AG04450 (cell line): ENCODE measurements at regions not wholly inside any gene's neighbourhood (a gene's known extent, or its start where the extent isn't known, plus 50 kb on each side); places are given as distances from the start of the nearest gene placed in this dataset.

Experiments
- CTCF ChIA-PET: fragments of 300-600, 350-600 bp; formaldehyde crosslinking; extraction: SDS; loops from one replicate; lab custom pipeline; 2022; ENCODE audit warnings: antibody characterized with exemption, inconsistent platforms; lab: Charles Lee
- POLR2A ChIA-PET: fragments of 350-600 bp; formaldehyde crosslinking; extraction: SDS; loops from one replicate; lab custom pipeline; 2021; ENCODE audit warnings: antibody characterized with exemption, inconsistent platforms; lab: Yijun Ruan, JAX
- DNase-seq: peaks from one replicate; pipeline ENCODE4 v3.0.0-alpha.2; 2011; ENCODE audit warnings: low read depth, low spot score
- H3K27ac ChIP-seq: one replicate; pipeline ENCODE4 v1.5.1; 2012; ENCODE audit warnings: low read depth, low read length, control low read depth
- H3K27me3 ChIP-seq: one replicate; pipeline ENCODE4 v1.6.0; 2012; ENCODE audit warnings: low read length; ENCODE audit not compliant: control insufficient read depth, insufficient read depth
- H3K4me3 ChIP-seq: 2 replicates; pipeline ENCODE4 v1.5.1; 2011; ENCODE audit warnings: mild to moderate bottlenecking, low read depth, low read length, control low read depth
- H3K9me3 ChIP-seq: 2 replicates; pipeline ENCODE4 v1.5.1; 2012; ENCODE audit warnings: low read length; ENCODE audit not compliant: control insufficient read depth, insufficient read depth
- TF ChIP-seq, protein P1 (sequence below): IDR thresholded peaks from 2 replicates; pipeline ENCODE4 v1.5.1; 2011; ENCODE audit warnings: low read depth, low read length, control low read depth, inconsistent platforms

DNA sequence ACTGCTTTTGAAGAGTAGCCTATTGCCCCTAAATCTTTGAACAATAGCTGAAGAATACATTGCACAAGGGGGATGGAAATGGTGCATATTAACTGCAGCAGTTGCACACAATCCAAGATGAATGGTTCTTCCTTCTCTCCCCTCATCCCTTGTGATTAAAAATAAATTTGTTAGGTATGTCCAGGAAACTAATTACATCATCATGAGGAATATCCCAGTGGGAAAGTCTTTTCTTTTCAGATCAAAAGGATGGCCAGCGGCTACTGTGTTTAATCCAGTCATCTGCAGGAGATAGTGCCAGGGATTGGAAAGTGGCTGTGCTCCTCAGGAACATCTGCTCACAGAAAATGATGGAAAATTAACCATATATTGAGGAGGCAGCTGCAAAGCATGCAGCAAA, 508.4 kb upstream of the SEMA6A start:
- no peak for DNase-seq
- no peaks in the 10 kb centered on the region for H3K27me3 ChIP-seq
- TF ChIP-seq, protein P1, sequence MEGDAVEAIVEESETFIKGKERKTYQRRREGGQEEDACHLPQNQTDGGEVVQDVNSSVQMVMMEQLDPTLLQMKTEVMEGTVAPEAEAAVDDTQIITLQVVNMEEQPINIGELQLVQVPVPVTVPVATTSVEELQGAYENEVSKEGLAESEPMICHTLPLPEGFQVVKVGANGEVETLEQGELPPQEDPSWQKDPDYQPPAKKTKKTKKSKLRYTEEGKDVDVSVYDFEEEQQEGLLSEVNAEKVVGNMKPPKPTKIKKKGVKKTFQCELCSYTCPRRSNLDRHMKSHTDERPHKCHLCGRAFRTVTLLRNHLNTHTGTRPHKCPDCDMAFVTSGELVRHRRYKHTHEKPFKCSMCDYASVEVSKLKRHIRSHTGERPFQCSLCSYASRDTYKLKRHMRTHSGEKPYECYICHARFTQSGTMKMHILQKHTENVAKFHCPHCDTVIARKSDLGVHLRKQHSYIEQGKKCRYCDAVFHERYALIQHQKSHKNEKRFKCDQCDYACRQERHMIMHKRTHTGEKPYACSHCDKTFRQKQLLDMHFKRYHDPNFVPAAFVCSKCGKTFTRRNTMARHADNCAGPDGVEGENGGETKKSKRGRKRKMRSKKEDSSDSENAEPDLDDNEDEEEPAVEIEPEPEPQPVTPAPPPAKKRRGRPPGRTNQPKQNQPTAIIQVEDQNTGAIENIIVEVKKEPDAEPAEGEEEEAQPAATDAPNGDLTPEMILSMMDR, result no peak
- H3K27ac ChIP-seq, result no peak overlapping the region
- H3K9me3 ChIP-seq, result no peaks in the 10 kb centered on the region
- CTCF ChIA-PET, result interaction anchor here (0.5 kb wide), 1 partner anchor 1860 kb away, joined by 3 read pairs; no protein-coding TSS in a partner anchor
- POLR2A ChIA-PET, result no interaction called here
- H3K4me3 ChIP-seq, result no peak overlapping the region

DNA sequence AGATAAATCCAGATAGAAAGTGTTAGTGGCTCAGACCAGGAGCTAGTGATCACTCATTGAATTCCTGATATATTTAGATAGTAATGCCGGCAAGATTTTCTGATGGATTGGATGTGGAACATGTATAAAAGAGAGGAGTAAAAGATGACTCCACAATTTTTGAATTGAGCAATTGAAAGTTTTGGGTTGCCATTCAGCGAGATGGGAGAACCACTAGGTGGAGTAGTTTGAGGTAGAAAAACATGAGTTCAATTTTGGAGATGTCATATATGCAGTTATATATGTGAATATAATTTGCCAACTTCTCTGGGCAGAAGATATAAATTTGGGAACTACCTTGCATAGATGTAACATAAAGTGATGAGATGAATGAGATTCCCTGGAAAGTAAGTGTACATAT, 502.5 kb upstream of the SEMA6A start:
- H3K27ac ChIP-seq, result no peak overlapping the region
- ChIA-PET CTCF (no interaction called here), POLR2A (no interaction called here)
- H3K27me3 ChIP-seq, result no peaks in the 10 kb centered on the region
- DNase-seq, result no peak
- no peak overlapping the region for H3K4me3 ChIP-seq
- peaks cover 5% of the 10 kb centered on the region; the same call in 1 of the 2 replicates for H3K9me3 ChIP-seq
- TF ChIP-seq, protein P1, result 0 out of 2 replicates have a peak, but pooled peaks have one; percentile 11

DNA sequence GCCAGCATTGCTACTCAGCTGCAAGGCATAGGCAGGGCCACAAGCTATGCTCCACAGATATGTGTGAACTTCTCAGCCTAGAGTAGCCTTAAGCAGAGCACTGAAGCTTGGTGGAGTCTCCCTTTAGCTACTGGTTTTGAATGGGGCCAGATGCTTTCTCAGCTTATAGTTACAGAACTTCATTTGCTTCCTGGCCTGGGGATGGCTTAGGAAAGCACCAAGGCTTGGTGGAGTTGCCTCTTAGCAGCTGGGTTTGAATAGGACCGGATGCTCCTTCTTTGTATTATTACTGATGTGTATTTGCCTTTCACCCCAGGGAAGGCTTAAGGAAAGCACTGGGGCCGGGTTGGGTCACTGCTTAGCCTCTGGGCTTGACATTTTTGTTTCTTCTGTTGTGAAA, 497.8 kb upstream of the SEMA6A start:
- Histone ChIP-seq H3K27me3 (no peaks in the 10 kb centered on the region), H3K9me3 (peaks cover 7% of the 10 kb centered on the region; the same call in 1 of the 2 replicates), H3K4me3 (no peak overlapping the region), H3K27ac (no peak overlapping the region)
- CTCF ChIA-PET, result no interaction called here
- TF ChIP-seq, protein P1, result no peak
- POLR2A ChIA-PET, result no interaction called here
- no peak for DNase-seq

DNA sequence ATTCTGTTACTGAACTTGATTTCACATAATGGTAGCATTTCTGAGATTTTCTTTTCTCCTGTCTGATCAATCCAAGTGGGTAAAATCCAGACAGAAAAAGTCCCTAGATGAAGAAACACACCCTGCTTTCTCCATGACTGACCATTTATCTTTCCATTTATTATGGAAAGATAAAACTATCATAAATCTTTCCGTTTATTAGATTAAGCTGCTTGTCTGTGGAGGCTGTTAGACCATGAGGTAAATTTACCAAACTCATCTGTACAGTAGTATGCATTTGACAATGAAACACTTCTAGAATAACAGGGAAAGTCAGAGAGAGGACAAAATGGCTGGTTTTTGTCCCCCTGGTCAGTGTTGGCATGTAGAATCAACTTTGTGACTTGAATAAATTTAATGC, 491.2 kb upstream of the SEMA6A start:
- TF ChIP-seq, protein P1, result no peak
- POLR2A ChIA-PET, result no interaction called here
- Histone ChIP-seq H3K9me3 (peaks cover 3% of the 10 kb centered on the region), H3K27me3 (no peaks in the 10 kb centered on the region), H3K4me3 (no peak overlapping the region), H3K27ac (no peak overlapping the region)
- DNase-seq, result no peak
- CTCF ChIA-PET, result no interaction called here

DNA sequence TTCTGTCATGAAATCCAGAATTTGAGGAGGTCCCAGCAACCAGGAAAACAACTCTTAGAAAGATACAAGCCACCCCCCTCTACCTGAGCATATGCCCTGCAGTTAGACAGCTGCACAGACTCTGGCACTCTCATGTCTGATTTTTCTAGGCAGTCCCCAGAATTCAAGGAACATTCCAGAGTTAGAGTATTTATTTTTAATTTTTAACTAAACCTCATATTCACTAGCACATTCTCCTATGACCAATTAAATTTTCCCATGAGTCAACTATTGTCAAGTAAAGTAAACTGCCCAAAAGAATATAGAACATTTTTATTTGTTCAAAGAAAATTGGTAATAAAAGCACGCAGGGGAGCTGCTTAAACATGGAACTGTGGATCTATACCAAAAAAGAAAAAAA, 490.5 kb upstream of the SEMA6A start:
- no peak overlapping the region for H3K27ac ChIP-seq
- no peaks in the 10 kb centered on the region for H3K27me3 ChIP-seq
- POLR2A ChIA-PET, result no interaction called here
- no peak for DNase-seq
- H3K9me3 ChIP-seq, result peaks cover 3% of the 10 kb centered on the region
- CTCF ChIA-PET, result no interaction called here
- H3K4me3 ChIP-seq, result no peak overlapping the region
- TF ChIP-seq, protein P1, result no peak
